ENCODE measurements at regions not wholly inside any gene's neighbourhood (a gene's known extent, or its start where the extent isn't known, plus 50 kb on each side); places are given as distances from the start of the nearest gene placed in this dataset.

- DNase-seq (ENCODE audit: low read depth), result no peak
Observed at GRCh38 chr4:124530464-124531077, 182.0 kb downstream of the ANKRD50 start.

DNA sequence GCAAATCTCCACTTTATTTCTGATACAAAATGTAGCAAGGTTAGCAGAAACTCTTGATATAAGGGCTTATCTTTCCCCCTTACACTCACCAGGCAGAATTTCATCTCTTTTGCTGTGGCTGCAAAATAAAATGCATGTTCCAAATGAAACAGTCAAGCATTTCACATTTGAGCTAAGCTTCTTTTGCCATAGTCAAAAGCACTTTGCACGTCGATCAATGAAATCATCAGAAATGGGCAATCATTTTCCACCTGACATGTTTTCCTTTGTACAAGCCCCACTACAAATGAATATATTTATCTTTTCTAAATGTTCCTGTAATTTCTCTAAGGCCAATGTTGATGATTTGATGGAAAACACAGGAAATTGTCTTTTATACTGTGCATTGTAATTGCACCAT is 178.4 kb downstream of the ANKRD50 start:
- DNase-seq (ENCODE audit: low read depth), result no peak

DNA sequence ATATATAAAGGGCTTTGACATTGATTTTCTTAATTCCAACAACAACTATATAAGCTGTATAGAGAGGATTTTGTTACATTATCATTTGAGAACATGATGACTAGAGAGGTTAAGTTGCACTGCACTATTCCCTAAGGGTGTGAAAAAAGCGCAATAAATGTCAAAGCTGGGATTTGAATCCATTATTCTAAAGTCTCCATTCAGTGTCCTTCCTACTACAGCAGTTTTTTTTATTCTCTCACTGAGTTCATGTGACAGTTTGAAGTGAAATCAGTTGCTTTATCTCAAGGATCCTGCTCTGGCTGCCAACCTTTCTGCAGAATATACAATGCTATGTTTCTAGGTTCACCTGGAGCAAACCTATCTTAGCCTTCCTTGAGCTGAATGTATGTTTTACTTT is 177.5 kb downstream of the ANKRD50 start:
- DNase-seq (ENCODE audit: low read depth), result no peak

- DNase-seq (ENCODE audit: low read depth), result no peak
Observed at GRCh38 chr4:124536946-124537345, 175.6 kb downstream of the ANKRD50 start.

- no peak for DNase-seq (ENCODE audit: low read depth)
Observed at GRCh38 chr4:124537971-124538370, 174.6 kb downstream of the ANKRD50 start.

DNA sequence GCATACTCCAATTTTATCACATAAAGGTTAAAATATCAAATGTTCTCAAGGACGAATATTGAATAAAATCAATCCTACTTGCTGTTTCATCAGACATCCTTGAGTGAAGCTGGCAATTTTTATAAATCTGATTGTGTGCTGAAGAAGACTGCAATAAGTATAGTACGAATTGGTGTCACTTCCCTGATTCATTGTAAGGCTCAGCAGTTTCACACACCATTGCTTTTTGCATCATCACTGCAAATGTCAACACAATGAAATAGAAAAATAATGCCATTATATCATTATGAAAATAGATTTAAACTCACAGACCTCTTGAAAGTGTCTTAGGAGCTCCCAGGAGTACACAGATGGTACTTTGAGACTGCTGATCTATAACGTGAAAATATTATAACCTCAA is 172.5 kb downstream of the ANKRD50 start:
- DNase-seq (ENCODE audit: low read depth), result no peak

- DNase-seq (ENCODE audit: low read depth), result no peak
Observed at GRCh38 chr4:124541652-124542420, 170.7 kb downstream of the ANKRD50 start.

GRCh38 chr4:124555959-124556358 is 156.6 kb downstream of the ANKRD50 start:
- DNase-seq (ENCODE audit: low read depth), result no peak

DNA sequence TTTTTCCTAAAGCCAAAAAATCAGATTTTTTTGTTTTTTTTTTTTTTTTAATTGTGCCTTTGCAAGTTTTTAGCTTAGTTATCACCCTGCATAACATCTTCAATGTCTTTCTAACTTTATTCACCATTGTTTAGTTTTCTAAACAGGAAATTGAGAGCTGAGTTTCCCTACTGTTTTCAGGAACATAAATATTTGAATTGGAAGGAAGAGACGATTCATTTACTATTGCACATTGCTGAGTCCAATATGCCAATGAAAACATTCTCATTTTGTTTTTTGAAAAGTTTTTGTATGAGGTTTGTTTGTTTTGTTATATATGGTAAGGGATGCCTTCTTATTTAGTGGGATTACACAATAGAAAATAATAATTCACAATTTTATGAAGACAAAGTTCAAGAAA is 148.4 kb downstream of the ANKRD50 start:
- no peak for DNase-seq (ENCODE audit: low read depth)

DNA sequence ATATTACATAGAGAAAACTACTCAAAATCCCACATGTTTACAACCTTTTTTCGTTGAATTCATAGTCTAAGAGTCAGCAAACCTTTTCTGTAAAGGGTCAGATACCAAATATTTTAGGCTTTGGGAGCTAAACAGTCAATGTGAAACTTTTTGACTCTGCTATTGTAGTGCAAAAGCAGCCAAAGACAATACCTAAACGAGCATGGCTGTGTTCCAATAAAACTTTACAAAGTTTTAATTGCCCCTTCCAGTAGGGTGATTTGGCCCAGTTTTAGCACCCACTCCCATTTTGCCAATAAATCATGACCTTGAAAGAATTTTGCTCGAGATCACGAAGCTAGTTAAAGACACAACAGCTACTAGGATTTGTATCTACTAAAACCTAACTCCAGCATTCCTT is 147.2 kb downstream of the ANKRD50 start:
- DNase-seq (ENCODE audit: low read depth), result no peak

DNA sequence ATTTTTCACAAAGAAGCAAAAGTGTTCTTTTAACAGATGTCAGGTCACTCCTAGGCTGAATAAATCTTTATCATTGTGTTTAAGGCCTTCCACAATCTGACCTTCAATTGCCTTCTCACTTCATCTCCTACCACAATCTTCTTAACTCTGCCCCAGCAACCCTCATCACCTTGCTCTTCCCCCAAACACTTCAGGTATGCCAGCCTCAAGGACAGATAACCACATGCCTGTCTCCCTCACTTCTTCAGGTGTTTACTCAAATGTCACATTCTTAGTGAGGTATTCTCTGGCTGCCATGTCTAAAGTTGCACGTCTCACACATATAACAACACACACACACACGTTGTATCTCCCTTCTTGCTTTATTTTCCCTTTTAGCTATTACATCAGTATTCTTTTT is 146.5 kb downstream of the ANKRD50 start:
- no peak for DNase-seq (ENCODE audit: low read depth)

GRCh38 chr4:124573056-124573455 is 139.5 kb downstream of the ANKRD50 start:
- DNase-seq (ENCODE audit: low read depth), result no peak

DNA sequence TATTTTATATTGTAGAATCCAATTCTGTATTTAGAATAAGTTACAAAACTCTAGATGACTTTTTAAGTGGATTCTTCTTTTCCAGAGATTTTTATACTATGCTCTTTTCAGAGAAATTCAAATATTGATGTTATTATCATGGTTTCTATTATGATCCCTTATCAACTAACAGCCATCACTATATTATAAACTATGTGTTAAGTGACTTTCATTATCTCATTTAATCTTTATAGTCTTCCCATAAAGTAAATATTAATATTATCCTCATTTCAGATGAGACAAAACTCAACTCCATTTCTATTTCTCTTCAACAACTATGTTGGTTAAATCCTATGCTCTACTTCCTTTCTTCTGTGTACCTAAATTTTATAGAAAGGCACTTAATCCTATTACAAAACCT is 132.6 kb downstream of the ANKRD50 start:
- no peak for DNase-seq (ENCODE audit: low read depth)

DNA sequence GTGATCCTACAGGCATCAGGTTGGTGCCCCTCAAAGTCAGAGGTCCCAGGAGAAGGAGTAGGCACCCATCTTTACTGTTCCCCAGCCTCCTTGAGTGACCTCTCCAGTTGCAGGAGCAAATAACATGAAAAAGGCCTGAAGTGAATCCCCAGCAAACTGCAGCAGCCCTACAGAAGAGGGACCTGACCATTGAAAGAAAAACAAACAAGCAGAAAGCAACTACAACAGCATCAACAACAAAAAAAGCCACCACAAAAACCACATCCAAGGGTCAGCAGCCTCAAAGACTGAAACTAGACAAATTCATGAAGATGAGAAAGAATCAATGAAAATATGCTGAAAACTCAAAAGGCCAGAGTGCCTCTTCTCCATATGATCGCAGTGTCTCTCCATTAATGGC is 128.7 kb downstream of the ANKRD50 start:
- no peak for DNase-seq (ENCODE audit: low read depth)

- DNase-seq (ENCODE audit: low read depth), result peak; percentile 37
Observed at GRCh38 chr4:124589786-124590185, 122.7 kb downstream of the ANKRD50 start.

DNA sequence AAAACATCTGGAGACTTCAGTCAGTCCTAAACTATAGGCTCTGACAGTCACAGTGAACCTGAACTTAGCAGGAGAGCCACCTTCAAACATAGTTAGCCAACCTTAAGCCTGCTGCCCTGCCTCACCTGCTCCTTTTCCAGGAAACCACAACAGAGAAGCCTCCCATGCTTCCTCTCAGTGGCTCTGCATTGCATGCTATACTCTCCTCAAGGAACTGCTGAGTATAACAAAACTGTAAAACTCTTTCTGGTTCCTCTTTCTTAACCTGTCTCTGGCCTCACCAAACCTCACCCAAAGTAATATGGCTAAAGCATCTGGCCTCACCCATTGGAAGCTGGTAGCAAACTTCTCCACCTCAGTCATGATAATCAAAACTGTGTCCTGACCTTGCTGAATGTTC is 122.1 kb downstream of the ANKRD50 start:
- no peak for DNase-seq (ENCODE audit: low read depth)

- no peak for DNase-seq (ENCODE audit: low read depth)
Observed at GRCh38 chr4:124591637-124592036, 120.9 kb downstream of the ANKRD50 start.

- no peak for DNase-seq (ENCODE audit: low read depth)
Observed at GRCh38 chr4:124593494-124593893, 119.0 kb downstream of the ANKRD50 start.

- no peak for DNase-seq (ENCODE audit: low read depth)
Observed at GRCh38 chr4:124594945-124595344, 117.6 kb downstream of the ANKRD50 start.

- no peak for DNase-seq (ENCODE audit: low read depth)
Observed at GRCh38 chr4:124596816-124597215, 115.7 kb downstream of the ANKRD50 start.

DNA sequence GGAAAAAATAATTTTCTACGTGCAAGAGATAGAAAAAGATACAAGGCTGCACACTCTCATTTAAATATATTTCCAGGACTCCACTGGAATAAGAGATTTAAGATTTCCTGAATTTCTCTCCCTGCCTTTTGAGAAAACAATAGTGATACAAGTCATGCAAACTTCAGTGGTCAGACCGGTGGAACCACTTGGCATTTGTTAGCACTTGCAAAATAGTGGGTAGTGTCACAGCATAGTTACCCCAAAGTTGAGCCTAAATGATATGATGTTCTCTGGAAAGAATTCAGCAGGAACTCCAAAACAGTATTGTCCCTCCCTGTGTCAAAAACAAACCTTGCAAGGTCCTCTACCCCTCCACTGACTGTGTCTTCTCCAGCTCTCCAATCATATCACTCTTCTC is 102.3 kb downstream of the ANKRD50 start:
- DNase-seq (ENCODE audit: low read depth), result no peak

All from CMK (cell line).